ENCODE measurements at regions not wholly inside any gene's neighbourhood (a gene's known extent, or its start where the extent isn't known, plus 50 kb on each side); places are given as distances from the start of the nearest gene placed in this dataset.
"Not testable (repeated sequence)": the region's sequence is repeated elsewhere in the genome, so short reads cannot be mapped to it uniquely, and the experiment has no call there.

DNA sequence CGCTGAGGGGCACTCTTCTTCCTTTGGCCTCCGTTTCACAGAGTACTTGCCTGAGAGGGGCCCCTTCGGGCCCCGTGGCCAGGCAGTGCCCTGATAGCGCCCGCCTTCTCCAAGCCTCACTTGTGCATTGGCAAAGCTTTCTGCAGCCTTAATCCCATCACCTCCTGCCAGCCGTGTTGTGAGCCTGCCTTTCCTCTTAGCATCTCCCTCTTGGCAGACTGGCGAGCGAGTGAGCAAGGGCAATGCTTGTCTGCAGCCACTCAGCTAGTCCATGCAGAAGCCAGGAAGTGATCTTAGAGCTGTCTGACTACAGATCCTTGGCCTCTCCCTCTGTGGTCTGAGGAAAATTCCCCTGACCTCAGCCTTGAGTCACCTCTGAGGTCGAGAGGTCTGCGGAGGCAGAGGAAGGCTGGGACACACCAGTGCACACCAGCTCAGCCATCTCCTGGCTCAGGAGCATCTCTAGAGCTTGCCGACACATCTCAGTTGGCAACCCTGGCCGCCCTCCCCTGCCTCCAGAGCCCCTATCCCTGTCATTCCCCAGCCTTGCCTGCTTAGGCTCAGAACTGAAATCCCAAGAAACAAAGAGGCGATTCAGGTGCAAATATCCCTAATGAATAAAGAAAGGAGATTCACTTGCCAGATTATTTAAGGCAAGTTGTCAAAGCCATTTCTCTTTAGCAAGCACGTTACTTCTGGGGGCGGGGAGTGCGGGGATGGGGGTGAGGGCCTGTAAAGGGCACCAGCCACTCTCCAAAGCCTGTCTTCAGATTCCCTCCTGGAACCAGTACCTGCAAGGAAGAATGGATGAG is 143.5 kb upstream of the MAMLD1 start:
- no peak for DNase-seq

DNA sequence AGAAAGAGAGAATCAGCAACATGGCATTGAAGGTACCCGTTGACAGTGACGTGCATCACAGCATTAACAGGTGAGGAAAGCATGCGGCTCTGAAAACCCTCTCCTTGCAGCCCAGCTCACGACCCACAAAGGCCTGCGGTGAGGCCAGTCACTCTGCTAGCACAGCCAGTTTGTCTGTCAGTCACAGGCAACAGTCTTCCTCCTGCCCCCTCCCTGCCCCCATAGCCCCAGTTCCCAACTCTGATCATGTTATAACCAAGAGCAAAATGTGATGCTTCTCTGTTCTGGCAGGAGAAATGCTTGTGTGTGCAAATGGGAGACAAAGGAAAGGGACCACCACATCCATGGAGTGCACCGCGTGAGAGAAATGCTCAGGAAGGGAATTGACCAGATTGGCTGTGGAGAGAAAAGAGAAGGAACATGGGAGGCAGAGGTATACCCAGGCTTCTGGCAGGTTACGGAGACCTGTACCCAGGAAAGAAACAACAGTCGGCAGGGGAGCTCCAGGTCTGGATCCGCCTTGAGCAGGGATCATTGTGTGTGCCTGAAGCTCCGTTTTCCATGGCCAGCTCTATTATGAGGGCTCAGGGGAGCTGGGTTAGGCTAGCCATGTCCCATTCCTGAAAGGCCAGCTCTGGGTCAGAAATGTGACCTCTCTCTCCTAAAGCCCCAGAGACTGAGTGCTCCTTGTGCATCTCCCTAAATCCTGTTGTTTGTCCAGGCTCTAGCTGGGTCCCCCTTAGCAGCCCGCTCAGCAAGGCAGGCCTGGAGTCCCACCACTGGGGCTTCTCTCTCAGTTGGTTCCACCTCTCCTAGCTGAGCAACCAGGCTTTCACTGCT is 139.7 kb upstream of the MAMLD1 start:
- no peak for DNase-seq

DNA sequence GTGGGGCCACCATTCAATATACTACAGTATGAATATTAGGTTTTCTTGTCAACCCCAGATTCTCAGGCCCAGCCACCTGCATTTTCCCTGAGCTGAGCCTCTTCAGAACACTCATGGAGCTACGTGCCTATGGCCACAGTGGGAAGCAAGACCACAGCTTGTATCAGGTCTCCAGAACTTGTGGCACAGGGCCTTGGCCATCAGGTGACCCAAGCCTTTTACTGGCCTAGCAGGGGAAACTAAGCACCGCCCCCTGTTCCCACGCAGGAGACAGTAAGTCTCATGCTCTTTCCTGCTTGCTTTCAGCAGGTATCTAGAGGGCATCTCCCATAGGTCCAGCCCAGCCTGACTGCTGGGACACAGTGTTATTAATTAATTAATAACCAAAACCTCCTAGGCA is 138.4 kb upstream of the MAMLD1 start:
- DNase-seq: no peak

DNA sequence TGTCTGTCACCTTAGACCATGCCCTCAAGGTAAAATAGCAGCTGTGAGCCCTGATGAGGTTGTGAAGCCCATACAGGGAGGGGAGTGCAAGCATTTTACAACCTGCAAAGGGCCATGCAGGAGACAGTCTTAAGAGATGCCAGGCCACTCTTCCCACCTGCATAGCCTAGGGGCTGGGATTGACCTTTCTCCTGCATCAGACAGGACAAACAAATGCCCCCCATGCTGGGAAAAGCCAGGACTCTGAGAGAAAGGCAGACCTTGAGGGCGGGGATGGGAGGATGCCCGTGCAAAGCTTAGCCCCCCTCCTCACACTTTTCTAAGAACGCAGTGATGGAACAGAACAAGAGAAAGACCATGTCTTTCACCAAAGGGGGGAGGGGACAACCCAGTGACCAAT is 137.9 kb upstream of the MAMLD1 start:
- DNase-seq: no peak

DNA sequence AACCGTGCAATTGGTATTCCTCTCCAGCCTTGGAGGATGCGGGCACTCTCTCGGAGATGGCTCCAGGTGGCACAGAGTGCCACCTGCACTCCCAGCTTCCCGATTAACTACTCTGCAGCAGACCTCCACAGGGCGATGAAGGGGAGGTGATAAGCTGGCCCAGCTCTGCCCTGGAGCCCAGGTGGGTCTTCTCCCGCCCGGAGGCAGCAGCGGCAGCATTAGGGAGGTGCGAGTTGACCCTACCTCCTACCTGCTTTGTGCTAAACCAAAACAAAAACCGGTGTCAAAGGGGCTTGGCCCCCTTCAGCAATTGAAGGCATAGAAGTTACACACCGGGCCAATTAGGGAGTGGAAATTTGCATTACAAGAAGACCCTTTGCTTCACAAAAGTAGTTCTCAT is 137.4 kb upstream of the MAMLD1 start:
- no peak for DNase-seq

DNA sequence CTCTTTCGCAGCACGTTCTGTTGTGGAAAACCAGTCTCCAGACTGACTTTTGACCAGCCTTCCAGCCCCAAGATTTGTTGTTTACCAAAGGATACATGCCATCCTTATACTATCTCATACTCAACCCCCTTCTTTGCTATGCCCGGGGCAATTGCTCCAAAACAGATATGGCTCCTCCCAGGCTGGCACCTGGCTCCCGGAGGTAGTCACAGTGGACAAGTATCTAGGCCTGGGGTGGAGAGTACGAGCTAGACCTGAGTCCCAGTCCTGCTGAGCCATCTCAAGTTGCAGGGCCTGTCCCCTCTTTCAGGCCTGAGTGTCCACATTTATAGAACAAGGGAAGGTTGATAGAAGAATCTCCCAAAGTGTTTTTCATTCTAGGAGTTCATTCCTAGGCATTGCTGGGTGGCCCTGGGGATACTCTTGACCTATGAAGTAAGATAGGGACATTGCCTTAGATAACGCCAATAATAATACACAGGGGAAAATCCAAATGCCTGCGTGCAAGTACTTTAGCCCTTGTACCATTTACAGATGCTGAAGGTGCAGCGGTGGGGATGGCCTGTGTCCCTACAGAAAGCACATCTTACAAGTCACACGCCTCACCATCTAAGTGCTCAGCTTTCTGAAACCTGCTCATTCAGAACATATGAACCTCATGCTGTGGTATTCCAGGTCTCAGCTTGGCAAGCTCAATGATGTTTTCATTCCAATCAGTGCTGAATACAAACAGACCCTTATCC is 136.7 kb upstream of the MAMLD1 start:
- no peak for DNase-seq

DNA sequence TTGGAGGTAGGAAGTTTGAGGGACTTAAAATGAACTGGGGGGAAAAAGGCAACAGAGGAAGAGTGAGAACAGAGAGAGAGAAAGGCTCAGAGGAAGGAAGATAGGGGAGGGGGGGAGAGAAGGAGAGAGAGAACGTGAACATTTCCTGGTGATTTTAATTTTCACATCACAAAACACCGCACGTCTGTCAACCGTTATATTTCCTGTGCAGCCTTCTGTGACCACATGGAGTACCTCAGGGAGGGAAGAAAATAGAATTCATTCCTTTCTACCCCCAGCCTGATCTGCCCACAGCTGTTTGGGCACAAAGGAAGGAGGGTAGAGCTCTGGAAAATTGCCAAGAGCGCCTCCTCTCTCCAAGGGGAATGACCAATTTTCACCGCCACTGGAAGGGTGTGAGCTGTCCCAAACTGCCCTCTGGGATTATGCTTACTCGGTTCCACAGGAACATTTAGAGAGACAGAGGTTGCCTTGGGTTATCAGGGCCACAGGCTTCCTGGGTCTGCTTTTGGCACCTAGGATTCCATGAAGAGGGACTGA is 135.7 kb upstream of the MAMLD1 start:
- no peak for DNase-seq

DNA sequence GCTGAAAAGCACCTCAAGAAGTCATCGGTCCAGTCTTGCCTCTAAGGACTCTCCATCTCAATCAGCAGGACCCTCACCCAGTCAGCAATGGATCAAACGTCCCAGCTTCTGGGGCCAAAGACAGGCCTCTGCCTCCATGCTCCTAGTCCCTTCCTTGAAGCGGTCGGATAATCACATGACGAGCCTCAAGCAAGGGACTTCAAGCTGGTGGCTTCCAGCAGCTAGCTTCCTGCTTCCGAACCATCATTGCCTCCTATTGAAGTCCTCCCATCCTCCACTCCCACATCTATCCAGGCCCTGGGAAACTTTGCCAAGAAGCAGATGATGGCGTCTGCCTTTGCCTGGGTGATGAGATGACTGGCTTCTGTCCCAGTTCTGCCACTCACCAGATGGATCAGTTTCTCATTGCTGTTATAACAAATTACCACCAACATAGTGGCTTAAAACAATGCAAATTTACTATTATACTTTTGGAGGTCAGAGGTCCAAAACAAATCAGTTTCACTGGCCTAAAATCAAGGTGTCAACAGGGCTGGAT is 135.2 kb upstream of the MAMLD1 start:
- DNase-seq: no peak

DNA sequence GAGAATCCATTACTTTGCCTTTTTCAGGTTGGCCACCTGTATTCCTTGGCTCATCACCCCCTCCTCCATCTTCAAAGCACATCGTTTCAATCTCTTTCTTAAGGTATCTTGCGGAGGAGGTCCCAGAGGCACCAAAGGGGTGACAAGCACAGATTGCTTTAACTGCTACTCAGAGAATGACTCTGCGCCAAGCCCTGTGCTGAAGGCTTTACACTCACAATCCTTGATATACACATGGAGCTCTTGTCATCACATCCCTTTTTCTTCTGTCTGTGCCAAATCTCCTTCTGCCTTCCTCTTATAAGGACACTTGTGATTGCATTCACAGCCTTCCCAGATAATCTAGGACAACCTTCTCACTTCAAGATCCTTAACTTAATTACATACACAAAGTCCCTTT is 134.7 kb upstream of the MAMLD1 start:
- no peak for DNase-seq

DNA sequence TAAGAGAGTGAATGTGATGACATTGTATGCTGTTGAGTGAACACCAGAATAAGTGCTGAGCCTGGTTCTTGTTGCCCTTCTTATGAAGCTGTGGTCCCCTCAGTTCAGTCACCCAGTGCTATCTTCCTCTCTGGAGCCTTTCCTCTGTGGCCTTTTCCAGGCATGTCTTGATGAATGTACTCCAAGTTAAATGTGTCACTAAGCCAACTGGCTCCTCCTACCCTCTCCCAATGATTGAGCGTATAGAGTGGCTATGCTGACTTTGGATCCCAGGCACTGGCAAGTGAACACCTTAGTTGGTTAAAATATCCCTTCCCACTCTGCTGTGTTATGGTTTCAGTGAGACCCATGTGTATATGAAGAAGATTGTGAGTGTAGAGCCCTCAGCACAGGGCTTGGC is 134.1 kb upstream of the MAMLD1 start:
- DNase-seq: no peak

DNA sequence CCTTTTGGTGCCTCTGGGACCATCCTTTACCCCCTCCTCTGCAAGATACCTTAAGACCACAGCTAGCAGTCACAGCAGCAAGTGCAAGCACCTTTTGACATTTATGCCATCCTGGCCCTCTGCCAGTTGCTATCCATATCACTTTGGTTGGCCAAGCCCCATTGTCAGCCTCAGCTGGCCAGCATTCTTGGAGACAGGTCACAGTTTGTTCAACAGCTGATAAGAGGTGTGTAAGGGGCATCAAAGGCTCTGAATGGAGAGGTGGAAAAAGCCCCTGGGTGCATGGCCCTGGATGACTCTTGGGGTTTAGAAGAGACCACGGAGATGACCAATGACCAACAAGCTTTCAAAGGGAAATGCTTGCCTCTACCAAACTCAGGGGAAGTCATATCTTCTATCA is 133.6 kb upstream of the MAMLD1 start:
- no peak for DNase-seq

DNA sequence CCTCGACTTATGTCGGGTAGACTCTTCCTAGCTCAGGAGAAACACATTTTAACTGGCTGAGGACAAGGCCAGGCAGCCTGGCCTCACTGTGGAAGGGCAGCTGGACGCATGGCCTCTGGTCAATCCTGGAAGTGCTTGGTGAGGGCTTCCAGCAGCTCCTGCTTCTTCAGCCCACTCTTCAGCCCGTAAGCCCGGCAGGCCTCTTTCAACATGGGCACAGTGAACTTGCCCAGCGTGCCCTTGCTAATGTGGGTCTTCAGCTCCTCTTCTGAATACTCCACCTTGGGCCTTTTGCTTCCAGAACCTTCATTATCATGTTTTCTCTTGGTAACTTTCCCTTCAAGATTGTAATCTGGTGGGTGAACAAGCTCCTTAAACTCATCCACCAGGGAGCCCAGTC is 132.2 kb upstream of the MAMLD1 start:
- not testable (repeated sequence) for DNase-seq

DNA sequence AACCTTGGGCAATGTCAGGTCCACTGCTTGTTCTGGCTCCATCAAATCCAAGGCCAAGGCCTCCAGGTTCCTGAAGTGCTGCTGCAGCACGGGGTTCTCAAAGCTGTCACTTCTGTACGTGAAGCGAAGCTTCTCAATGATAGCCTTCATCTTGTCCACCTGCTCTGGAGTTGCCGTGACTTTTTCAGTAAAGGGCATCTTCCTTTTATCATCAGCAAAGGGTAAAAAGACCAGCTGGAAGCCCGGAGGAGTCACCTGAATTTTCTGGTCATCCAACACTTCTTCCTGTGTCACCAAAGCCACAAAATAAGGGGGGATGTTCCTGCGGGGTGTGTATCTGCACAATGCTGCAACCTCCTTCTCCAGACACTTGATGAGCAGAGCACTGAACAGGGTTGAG is 131.7 kb upstream of the MAMLD1 start:
- DNase-seq: not testable (repeated sequence)

DNA sequence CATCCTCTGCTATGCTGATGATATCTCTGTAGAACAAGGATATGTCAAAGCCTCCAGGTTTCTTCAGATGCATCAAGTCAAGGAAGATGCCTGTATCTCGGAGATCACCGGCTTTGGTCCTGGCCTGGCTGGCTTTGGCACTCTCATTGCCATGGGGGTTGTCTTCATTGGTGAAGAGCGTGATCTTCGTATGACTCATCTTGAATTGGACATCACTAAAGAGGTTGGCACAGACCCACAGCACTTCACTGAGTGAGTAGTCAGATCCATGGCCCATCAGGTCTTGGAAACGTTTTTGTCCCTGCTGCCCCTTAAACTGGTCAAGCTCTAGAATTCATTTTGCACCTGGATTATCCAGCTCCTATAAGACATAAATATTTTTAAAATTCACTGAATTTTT is 130.9 kb upstream of the MAMLD1 start:
- DNase-seq: not testable (repeated sequence)

DNA sequence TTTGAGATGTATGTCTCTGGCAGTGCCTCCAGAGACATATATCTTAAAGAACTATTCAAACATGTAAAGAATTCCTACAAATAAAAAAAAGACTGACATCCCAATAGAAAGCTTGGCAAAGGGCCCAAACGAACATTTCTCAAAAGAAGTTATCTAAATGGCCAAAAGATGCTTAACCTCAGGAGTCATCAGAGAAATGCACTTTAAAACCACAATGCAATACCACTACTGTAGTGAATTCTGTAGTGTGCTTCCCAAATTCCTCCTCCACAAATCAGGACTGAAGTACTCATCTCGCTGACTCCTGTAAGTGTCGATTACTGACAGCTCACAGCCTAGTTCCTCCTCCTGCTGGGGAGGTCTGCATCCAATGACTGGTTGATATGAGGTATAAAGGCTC is 129.0 kb upstream of the MAMLD1 start:
- DNase-seq: no peak

DNA sequence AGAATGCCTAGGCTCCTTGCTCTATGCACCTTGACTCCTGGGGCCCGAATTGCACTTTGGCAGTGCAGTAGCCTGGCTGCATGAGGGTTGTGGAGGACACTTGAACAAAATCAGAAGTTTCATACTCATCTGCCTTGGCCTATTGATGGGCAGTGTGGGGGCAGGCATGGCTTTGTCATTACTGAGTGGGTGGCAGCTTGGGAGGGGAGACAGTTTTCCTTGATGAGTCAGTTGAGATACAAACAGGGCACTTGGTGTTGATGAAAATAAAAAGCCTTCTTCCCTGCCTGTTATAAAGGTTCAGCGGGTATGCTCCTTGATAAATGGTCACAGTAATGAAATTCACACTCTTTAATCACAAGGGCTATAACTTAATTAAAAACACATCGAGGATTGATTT is 126.8 kb upstream of the MAMLD1 start:
- no peak for DNase-seq

DNA sequence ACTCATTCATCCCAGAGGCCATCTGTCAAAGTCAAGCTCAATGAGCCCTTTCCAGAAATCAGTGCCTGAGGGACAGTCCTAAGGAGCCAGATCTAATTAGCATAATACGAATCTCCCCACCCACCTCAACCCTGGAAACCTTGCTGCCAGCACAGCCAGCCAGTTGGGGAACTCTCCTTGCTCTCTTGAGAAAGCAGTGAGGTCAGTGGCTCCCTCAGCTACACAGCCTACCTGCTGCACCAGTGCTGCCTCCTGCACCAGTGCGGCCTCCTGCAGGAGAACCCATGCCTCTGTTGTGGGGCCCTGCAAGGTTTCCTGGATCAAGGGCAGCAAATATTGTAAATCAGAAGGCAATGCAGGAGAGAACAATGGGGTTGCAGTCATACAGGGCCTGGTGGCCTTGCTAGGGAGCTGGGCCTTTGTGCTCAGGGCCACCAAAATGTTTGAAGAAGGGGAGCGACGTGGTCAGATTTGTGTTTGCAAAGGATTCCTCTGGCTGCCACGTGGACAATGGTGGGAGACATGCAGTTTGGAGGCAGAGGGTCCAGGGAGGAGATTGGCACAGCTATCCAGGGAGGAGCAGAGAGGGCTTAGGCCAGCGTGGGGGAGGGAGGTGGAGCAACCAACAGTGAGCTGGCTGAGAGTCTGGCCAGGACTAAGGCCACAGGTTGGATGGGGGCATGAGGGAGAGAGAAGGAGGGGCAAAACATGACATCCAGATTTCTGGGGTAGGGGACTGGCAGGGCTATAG is 124.3 kb upstream of the MAMLD1 start:
- DNase-seq: no peak

DNA sequence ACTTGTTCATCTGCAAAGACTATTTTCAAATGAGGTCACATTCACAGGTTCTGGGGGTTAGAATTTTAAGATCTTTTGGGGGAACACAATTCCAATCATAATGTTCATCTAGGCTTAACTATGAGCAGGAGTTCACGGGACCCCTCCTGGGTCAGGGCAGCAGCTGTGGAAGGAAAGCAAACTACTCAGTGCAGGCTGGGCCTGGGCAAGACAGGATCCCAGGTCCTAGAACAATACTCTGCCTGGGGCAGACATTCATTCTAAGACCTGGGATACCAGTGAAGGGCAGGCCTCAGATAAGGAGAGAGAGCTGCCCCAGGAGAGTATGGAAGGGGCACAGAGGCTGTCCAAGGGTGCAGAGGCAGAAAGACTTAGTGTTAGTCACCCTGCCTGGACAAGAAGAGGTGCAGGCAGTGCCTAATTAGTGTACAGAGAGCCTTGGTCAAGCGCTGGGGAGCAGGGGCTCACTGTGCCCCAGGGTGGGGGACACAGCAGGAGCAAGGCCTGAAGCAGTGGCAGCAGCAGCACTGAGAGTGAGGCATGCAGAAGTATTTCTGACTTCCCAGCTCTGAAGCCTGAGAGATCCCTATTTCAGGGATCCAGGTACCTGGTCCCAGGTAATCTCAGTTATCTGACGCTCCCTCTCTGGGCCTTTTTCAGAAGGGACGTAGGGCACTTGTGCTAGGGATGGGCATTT is 123.0 kb upstream of the MAMLD1 start:
- DNase-seq: no peak

DNA sequence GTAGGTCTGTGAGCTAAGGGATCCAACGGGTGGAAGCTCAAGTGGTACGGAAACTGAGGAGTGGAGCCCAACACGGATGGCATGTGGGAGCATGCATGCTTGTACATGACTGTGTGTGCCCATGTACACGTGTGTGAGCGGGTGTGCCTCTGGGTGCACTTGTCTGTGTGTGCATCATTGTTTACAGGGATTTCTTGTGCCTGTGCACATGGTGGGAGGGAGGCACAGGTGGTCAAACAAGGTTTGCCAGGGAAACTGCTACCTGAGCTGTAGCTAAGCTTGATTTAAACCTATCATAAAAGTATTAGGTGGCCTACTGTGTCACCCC is 122.5 kb upstream of the MAMLD1 start:
- DNase-seq: no peak

DNA sequence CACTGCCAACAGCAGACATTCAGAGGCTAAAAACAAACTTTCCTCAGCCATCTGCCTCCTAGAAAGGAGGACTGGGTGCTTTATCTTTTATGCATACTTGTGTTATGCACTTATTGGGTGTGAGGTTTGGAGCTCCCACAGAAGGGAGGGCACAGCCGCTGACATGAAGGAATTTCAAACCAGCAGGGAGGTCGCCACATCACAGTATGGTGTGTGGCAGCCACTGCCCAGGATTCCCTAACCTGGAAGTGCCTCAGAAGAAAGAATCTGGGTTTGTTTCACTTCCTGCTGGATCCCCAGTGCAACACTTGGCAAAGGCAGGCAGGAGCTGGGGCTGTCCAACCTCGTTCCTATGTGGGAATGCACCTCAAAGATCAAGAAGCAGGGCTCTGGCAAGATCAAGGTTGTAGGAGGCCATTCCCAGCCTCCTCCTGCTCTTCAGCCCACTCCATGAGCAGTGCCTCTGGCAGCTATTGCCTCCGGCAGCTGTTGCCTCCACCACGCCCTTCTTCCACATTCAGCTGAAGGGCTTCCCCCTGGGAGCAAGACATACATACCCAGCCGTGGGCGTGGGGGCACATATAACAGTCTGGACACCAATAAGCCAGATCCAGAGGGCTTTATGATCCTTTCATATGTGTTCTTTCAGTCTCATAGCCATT is 109.0 kb upstream of the MAMLD1 start:
- DNase-seq: no peak

DNA sequence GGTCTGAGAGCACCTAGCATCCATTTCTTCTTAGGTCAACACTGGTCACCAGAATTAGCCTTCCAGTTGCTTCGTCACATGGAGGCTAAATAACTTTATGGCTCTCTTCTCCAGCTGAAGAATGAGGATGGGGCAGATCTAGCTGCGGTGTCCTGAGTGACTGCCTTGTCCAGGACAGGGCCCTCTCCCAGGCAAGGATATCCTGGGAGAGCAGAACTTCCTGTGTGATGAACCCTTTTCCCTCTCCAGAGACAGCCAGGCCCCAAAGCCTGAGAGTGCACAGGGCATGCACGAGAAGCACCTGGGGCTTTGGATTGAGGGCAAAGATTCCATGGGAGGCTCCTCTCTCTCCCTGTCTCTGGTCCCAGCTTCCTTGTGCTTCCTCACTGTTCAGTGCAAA is 108.2 kb upstream of the MAMLD1 start:
- no peak for DNase-seq
